HCT116 (cell line): ENCODE measurements at regions not wholly inside any gene's neighbourhood (a gene's known extent, or its start where the extent isn't known, plus 50 kb on each side); places are given as distances from the start of the nearest gene placed in this dataset.

ENCODE experiments used
- ATAC-seq: fragments of 200-7000 bp; cut with Tn5 transposase; 2 replicates; pipeline ENCODE4 v1.9.1; 2020; ENCODE audit warnings: mild to moderate bottlenecking, moderate library complexity
- BruUV-seq: library from RNA; stranded (reverse); fragments of 400-500 nt; replicated peaks from 2 replicates; lab custom pipeline; 2021; lab: Mats Ljungman, UMichigan
- CTCF ChIA-PET: fragments of 300-600 bp; sonication (Branson Sonifier 250); formaldehyde crosslinking; loops from one replicate; lab custom pipeline; 2021; ENCODE audit warnings: antibody characterized with exemption; lab: Charles Lee
- POLR2A ChIA-PET: fragments of 300-600, 350-600 bp; sonication (Branson Sonifier 250); formaldehyde crosslinking; loops from one replicate; lab custom pipeline; 2021; ENCODE audit warnings: antibody characterized with exemption; lab: Charles Lee
- RAD21 ChIA-PET, 2 experiments: fragments of 300-600 bp; sonication (Branson Sonifier 250); formaldehyde crosslinking; loops; one replicate each; lab custom pipeline; 2023; ENCODE audit warnings: low total read pairs in 2 of 2; ENCODE audit not compliant: uncharacterized antibody in 2 of 2, unreplicated experiment in 2 of 2, low non-redundant PET in 1 of 2; lab: Charles Lee
- DNase-seq: peaks from one replicate; pipeline ENCODE4 v3.0.0-alpha.2; 2010; ENCODE audit warnings: low read depth, low spot score
- H2AFZ ChIP-seq: fragments of 200-600 bp; shearing (Covaris generic), sonication (generic); 2 replicates; pipeline ENCODE4 v1.6.1; 2017; ENCODE audit warnings: low read depth, mixed run types, mixed read lengths, antibody characterized with exemption, low read length; ENCODE audit not compliant: poor library complexity, severe bottlenecking
- H3K27ac ChIP-seq: 2 replicates; pipeline ENCODE4 v1.5.1; 2012; ENCODE audit warnings: low read depth, low read length
- H3K27me3 ChIP-seq: fragments of 200-600 bp; sonication (generic); 2 replicates; pipeline ENCODE4 v1.6.1; 2016; ENCODE audit warnings: mixed run types, low read length, mixed read lengths; ENCODE audit not compliant: insufficient read depth
- H3K36me3 ChIP-seq, 2 experiments: fragments of 200-500 bp in 1 of 2; fragments of 200-600 bp in 1 of 2; sonication (Bioruptor generic) in 1 of 2; sonication (generic) in 1 of 2; 2 replicates each; pipeline versions ENCODE4 v1.5.1 to v1.6.1; 2014 to 2016; ENCODE audit warnings: low read length in 2 of 2, inconsistent platforms in 1 of 2, mixed read lengths in 1 of 2, mixed run types in 1 of 2; ENCODE audit not compliant: insufficient read depth in 2 of 2, control insufficient read depth in 1 of 2
- H3K4me1 ChIP-seq, 2 experiments: fragments of 200-600 bp in 1 of 2; sonication (generic) in 1 of 2; 2 replicates each; pipeline versions ENCODE4 v1.5.1 to v1.6.1; 2012 to 2017; ENCODE audit warnings: low read length in 2 of 2, inconsistent platforms in 1 of 2, mild to moderate bottlenecking in 1 of 2, mixed read lengths in 1 of 2, mixed run types in 1 of 2, moderate library complexity in 1 of 2; ENCODE audit not compliant: insufficient read depth in 2 of 2, control insufficient read depth in 1 of 2
- H3K4me2 ChIP-seq: fragments of 200-600 bp; sonication (generic); 2 replicates; pipeline ENCODE4 v1.6.1; 2017; ENCODE audit warnings: mixed run types, low read length, mixed read lengths
- H3K4me3 ChIP-seq, 2 experiments: fragments of 200-600 bp in 1 of 2; sonication (generic) in 1 of 2; replicated peaks in 1 of 2; 2 replicates each; pipeline ENCODE4 v1.5.1; 2011 to 2016; ENCODE audit warnings: low read length in 2 of 2, control low read depth in 1 of 2, low read depth in 1 of 2, mild to moderate bottlenecking in 1 of 2, mixed read lengths in 1 of 2, mixed run types in 1 of 2
- H3K79me2 ChIP-seq: fragments of 200-600 bp; sonication (generic); 2 replicates; pipeline ENCODE4 v1.6.1; 2017; ENCODE audit warnings: mild to moderate bottlenecking, mixed run types, low read length, moderate library complexity, mixed read lengths; ENCODE audit not compliant: insufficient read depth
- H3K9ac ChIP-seq: fragments of 200-600 bp; sonication (generic); 2 replicates; pipeline ENCODE4 v1.6.1; 2016; ENCODE audit warnings: low read length, mixed read lengths
- H3K9me2 ChIP-seq: fragments of 200-600 bp; sonication (generic), shearing (Covaris generic); 2 replicates; pipeline ENCODE4 v1.6.1; 2017; ENCODE audit warnings: mixed run types, mild to moderate bottlenecking, moderate library complexity; ENCODE audit not compliant: insufficient read depth
- H3K9me3 ChIP-seq, 2 experiments: fragments of 200-500 bp in 1 of 2; fragments of 200-600 bp in 1 of 2; sonication (Bioruptor generic) in 1 of 2; sonication (generic) in 1 of 2; 2 replicates each; pipeline ENCODE4 v1.6.1; 2014 to 2017; ENCODE audit warnings: low read length in 2 of 2, mixed read lengths in 2 of 2, inconsistent platforms in 1 of 2, low read depth in 1 of 2, mild to moderate bottlenecking in 1 of 2, mixed run types in 1 of 2, moderate library complexity in 1 of 2; ENCODE audit not compliant: control insufficient read depth in 1 of 2, insufficient read depth in 1 of 2
- H4K20me1 ChIP-seq: fragments of 200-600 bp; sonication (generic), shearing (Covaris generic); 2 replicates; pipeline ENCODE4 v1.6.1; 2017; ENCODE audit warnings: mixed run types, mild to moderate bottlenecking, moderate library complexity; ENCODE audit not compliant: insufficient read depth
- CBX3 ChIP-seq: IDR thresholded peaks from 2 replicates; pipeline ENCODE4 v1.6.1; 2012; ENCODE audit warnings: low read depth
- CTCF ChIP-seq, 3 experiments: fragments of 200-600 bp in 1 of 3; sonication (generic) in 1 of 3; IDR thresholded peaks in 2 of 3; conservative IDR thresholded peaks in 1 of 3; 2 replicates each; pipeline ENCODE4 v1.5.1; 2012 to 2017; ENCODE audit warnings: low read depth in 2 of 3, low read length in 2 of 3, antibody characterized with exemption in 1 of 3, borderline replicate concordance in 1 of 3, control low read depth in 1 of 3, mild to moderate bottlenecking in 1 of 3, mixed read lengths in 1 of 3, mixed run types in 1 of 3, moderate library complexity in 1 of 3; ENCODE audit not compliant: insufficient read depth in 1 of 3
- EGR1 ChIP-seq: IDR thresholded peaks from 2 replicates; pipeline ENCODE4 v1.6.1; 2012; ENCODE audit warnings: low read depth
- EZH2 ChIP-seq: fragments of 200-600 bp; sonication (generic); IDR thresholded peaks from 2 replicates; pipeline ENCODE4 v1.6.1; 2017; ENCODE audit warnings: antibody characterized with exemption, mixed run types
- EZH2phosphoT487 ChIP-seq: fragments of 200-600 bp; IDR thresholded peaks from 2 replicates; pipeline ENCODE4 v1.6.1; 2018; ENCODE audit warnings: antibody characterized with exemption, borderline replicate concordance
- JUND ChIP-seq: IDR thresholded peaks from 2 replicates; pipeline ENCODE4 v1.6.1; 2012
- POLR2A ChIP-seq: IDR thresholded peaks from 2 replicates; pipeline ENCODE4 v1.7.0; 2011; ENCODE audit warnings: borderline replicate concordance; ENCODE audit not compliant: insufficient read depth, insufficient read length; ENCODE audit errors: extremely low read depth
- POLR2AphosphoS5 ChIP-seq: IDR thresholded peaks from 2 replicates; pipeline ENCODE4 v1.6.1; 2011; ENCODE audit warnings: mild to moderate bottlenecking, low read depth, low read length, moderate library complexity
- REST ChIP-seq: IDR thresholded peaks from 2 replicates; pipeline ENCODE4 v1.6.1; 2012; ENCODE audit warnings: low read depth
- SIN3A ChIP-seq: IDR thresholded peaks from 2 replicates; pipeline ENCODE4 v1.6.1; 2012; ENCODE audit warnings: low read depth
- SP1 ChIP-seq: IDR thresholded peaks from 2 replicates; pipeline ENCODE4 v1.6.1; 2012; ENCODE audit warnings: low read depth
- SRF ChIP-seq: IDR thresholded peaks from 2 replicates; pipeline ENCODE4 v1.6.1; 2012; ENCODE audit warnings: low read depth
- ZBTB33 ChIP-seq: IDR thresholded peaks from 2 replicates; pipeline ENCODE4 v1.6.1; 2011; ENCODE audit warnings: mild to moderate bottlenecking, low read length, moderate library complexity; ENCODE audit not compliant: insufficient replicate concordance; ENCODE audit errors: extremely low read depth
- ZFX ChIP-seq: fragments of 450-650 bp; IDR thresholded peaks from 2 replicates; pipeline ENCODE4 v1.6.1; 2017
- ZNF274 ChIP-seq: fragments of 200-500 bp; sonication (Bioruptor generic); IDR thresholded peaks from 2 replicates; pipeline ENCODE4 v1.6.1; 2014; ENCODE audit warnings: mild to moderate bottlenecking, low read depth, low read length, inconsistent platforms
- intact Hi-C: fragments of 100-400 bp; cut with micrococcal nuclease; formaldehyde crosslinking; loops from 2 replicates; pipeline ENCODE4 v1.10.0; 2022
- TF ChIP-seq, protein P1 (sequence below): IDR thresholded peaks from 2 replicates; pipeline ENCODE4 v1.6.1; 2012

- Histone ChIP-seq H3K4me2 (no peak overlapping the region), H3K36me3 (no peaks in the 10 kb centered on the region), H4K20me1 (no peaks in the 10 kb centered on the region), H3K9me2 (no peaks in the 10 kb centered on the region), H3K4me1 (no peaks in the 10 kb centered on the region), H3K4me3 (no peak overlapping the region), H3K9ac (no peak overlapping the region), H2AFZ (no peak overlapping the region), H3K27me3 (peaks cover 37% of the 10 kb centered on the region), H3K27ac (no peak overlapping the region)
- CTCF ChIA-PET, result no interaction called here
- RAD21 ChIA-PET, result no interaction called here
- DNase-seq, result no peak
- no peak for TF ChIP-seq EZH2phosphoT487
- TF ChIP-seq REST, result no peak
- no peak for TF ChIP-seq EGR1
- no peak for TF ChIP-seq POLR2A
- no peak for TF ChIP-seq POLR2AphosphoS5
- TF ChIP-seq, protein P1, sequence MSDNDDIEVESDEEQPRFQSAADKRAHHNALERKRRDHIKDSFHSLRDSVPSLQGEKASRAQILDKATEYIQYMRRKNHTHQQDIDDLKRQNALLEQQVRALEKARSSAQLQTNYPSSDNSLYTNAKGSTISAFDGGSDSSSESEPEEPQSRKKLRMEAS, result no peak
- no peak for TF ChIP-seq CBX3
- TF ChIP-seq SP1, result no peak
- no peak for TF ChIP-seq SRF
- no peak for TF ChIP-seq ZNF274
- TF ChIP-seq ZFX, result no peak
- no peak for TF ChIP-seq SIN3A
- no peak for TF ChIP-seq ZBTB33
- TF ChIP-seq CTCF (IDR thresholded peaks at IDR 0.05 in 2 of 3, conservative IDR thresholded peaks at IDR 0.05 in 1 of 3; ENCODE audit: borderline replicate concordance in 1 of 3, insufficient read depth in 1 of 3, low read depth in 2 of 3, low read length in 2 of 3), result no peak
- TF ChIP-seq JUND, result no peak
- no peak for TF ChIP-seq EZH2
- TF ChIP-seq, all 23 proteins: peak for 0
- BruUV-seq, result no TSS peak
- Histone ChIP-seq H3K9me3 (no peaks in the 10 kb centered on the region), H3K79me2 (no peaks in the 10 kb centered on the region)
- POLR2A ChIA-PET, result no interaction called here
- ATAC-seq, result no peak
- intact Hi-C loops, result no loop called here
Measured at GRCh38 chr18:24678107-24678506, 217.7 kb downstream of the HRH4 start.
